GM12891 (cell line): ENCODE measurements at regions not wholly inside any gene's neighbourhood (a gene's known extent, or its start where the extent isn't known, plus 50 kb on each side); places are given as distances from the start of the nearest gene placed in this dataset.

Source experiments
- DNase-seq: peaks from one replicate; pipeline ENCODE4 v3.0.0; 2011; ENCODE audit warnings: low spot score; ENCODE audit not compliant: insufficient read length
- FAIRE-seq: peaks from 2 replicates; lab custom pipeline; 2011; peaks lifted over from hg19 to GRCh38; lab: Jason Lieb, UNC
- PAX5 ChIP-seq: IDR thresholded peaks from 2 replicates; pipeline ENCODE4 v1.6.1; 2011; ENCODE audit warnings: low read length, moderate library complexity, mild to moderate bottlenecking; ENCODE audit not compliant: insufficient read depth, severe bottlenecking
- POLR2A ChIP-seq: IDR thresholded peaks from 2 replicates; pipeline ENCODE4 v1.6.1; 2011; ENCODE audit warnings: low read depth, low read length, control low read depth
- POLR2AphosphoS5 ChIP-seq: IDR thresholded peaks from 2 replicates; pipeline ENCODE4 v1.6.1; 2011; ENCODE audit warnings: low read depth, low read length, control low read depth
- POU2F2 ChIP-seq: IDR thresholded peaks from 2 replicates; pipeline ENCODE4 v1.6.1; 2011; ENCODE audit warnings: low read depth, mild to moderate bottlenecking, control low read depth, low read length, moderate library complexity
- SPI1 ChIP-seq: IDR thresholded peaks from 2 replicates; pipeline ENCODE4 v1.6.1; 2011; ENCODE audit warnings: low read depth, low read length, control low read depth
- TAF1 ChIP-seq: IDR thresholded peaks from 2 replicates; pipeline ENCODE4 v1.6.1; 2011; ENCODE audit warnings: low read depth, low read length, control low read depth

GRCh38 chr18:14921547-14921946, 173.6 kb downstream of the ANKRD30B start:
- TF ChIP-seq TAF1 (no peak), SPI1 (no peak), POU2F2 (no peak), PAX5 (no peak), POLR2A (no peak)
- FAIRE-seq (no peak), DNase-seq (no peak)

- FAIRE-seq (no peak), DNase-seq (no peak)
- TF ChIP-seq POLR2AphosphoS5 (no peak), POU2F2 (no peak), POLR2A (no peak), SPI1 (no peak), PAX5 (no peak), TAF1 (no peak)
These were observed 174.1 kb downstream of the ANKRD30B start for GRCh38 chr18:14922031-14922430.

- DNase-seq (no peak), FAIRE-seq (no peak)
- TF ChIP-seq PAX5 (no peak), POU2F2 (no peak), POLR2A (no peak), TAF1 (no peak), POLR2AphosphoS5 (no peak), SPI1 (no peak)
These were observed 175.1 kb downstream of the ANKRD30B start for GRCh38 chr18:14922965-14923565.

GRCh38 chr18:14924226-14924625, 176.3 kb downstream of the ANKRD30B start:
- TF ChIP-seq POLR2A: no peak
- no peak for TF ChIP-seq PAX5
- TF ChIP-seq SPI1: no peak
- TF ChIP-seq POLR2AphosphoS5: no peak
- TF ChIP-seq POU2F2: no peak
- no peak for TF ChIP-seq TAF1
- no peak for DNase-seq
- no peak for FAIRE-seq

DNA sequence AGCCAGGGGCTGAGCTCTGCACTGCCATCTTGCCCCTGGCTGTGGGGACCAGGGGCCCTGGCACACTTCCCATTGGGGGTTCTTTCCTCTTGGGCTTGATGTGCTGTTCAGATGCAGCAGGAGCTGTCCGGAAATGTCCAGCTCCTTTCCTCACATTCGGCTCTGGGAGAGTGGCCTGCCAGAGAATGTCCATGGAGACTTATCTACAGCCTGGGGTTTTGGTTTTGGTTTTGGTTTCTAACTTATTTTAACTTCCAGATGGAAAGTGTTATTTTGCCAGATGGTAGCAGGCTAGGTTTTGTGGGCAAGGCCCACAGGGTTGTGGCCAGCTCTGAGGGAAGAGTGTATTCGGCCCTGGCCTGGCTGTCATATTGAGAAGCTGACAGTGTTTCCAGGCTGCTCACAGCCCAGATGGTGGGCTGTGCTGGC, 177.3 kb downstream of the ANKRD30B start:
- no peak for TF ChIP-seq POU2F2
- TF ChIP-seq PAX5: no peak
- no peak for DNase-seq
- FAIRE-seq: no peak

DNA sequence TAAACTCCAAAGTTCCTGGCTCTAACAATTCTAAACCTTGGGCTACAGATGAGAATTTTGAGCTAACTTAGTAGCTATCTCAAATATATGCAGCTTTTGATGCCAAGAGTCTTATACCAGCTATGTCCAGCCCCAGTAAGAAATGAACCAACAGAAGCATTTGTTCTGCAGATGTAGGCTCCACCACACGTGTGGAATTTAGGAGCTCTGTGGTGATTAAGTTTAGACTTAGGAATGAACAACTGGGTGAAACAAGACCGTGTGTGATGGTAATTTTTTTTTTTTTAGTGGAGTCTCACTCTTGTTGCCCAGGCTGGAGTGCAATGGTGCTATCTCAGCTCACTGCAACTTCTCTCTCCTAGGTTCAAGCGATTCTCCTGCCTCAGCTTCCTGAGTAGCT, 179.7 kb downstream of the ANKRD30B start:
- DNase-seq (no peak), FAIRE-seq (no peak)
- no peak for TF ChIP-seq POU2F2
- TF ChIP-seq PAX5: no peak

DNA sequence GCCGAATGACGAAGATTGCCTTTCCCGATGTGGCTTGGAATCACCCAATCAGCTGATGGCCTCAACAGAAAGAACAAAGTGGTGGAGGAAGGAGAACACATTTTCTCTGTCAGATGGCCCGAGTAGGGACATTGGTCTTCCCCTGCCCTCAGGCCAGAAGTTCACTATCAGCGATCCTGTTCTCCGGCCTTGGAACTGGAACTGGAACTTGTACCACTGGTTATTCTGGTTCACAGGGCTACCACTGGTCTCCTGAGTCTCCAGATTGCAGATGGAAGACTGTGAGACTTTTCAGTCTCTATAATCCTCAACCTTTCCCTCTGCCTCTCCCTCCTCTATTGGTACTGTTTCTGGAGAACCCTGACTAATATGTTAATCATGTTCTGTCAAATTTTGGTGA, 180.4 kb downstream of the ANKRD30B start:
- FAIRE-seq: no peak
- DNase-seq: no peak
- TF ChIP-seq TAF1 (no peak), POLR2AphosphoS5 (no peak), SPI1 (no peak), POU2F2 (no peak), POLR2A (no peak), PAX5 (no peak)

DNA sequence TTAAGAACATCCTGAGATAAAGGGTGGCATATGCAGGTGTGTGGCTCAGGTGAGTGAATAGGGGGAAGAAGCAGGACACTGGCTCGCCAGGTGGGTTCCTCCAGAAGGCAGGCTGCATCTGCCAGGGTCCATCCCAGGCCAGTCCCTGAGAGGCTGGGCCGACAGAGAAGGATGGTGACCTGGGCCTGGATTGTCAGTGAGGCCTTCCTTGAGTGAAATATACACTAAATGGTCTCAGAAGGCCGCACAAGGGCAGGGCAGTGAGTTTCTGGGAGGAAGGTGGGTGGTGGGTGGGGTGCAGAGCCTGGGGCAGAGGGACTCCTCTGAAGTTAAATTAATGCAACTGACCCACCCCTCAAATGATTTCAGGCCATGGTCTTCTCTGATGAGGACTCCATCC, 182.1 kb downstream of the ANKRD30B start:
- DNase-seq: no peak
- no peak for FAIRE-seq
- TF ChIP-seq TAF1 (no peak), POLR2A (no peak), POU2F2 (no peak), POLR2AphosphoS5 (no peak), PAX5 (no peak), SPI1 (no peak)

DNA sequence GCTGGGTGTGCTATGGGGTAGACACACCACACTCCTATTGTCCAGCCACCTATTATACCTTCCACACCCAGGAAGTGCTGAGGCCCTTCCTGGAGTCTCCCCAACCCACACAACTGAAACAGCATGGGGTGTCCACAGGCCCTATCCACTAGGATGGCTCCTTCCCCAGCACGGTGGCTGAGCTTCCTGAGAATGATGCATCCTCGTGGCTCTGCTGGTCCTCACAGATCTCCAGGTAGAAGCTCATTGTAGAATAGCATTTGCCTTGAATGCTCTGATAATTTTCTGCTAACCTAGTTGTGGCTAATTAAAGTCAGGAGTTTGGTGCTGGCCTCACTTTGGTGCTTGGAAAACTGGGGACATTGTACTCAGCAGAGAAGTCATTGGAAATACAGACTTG, 182.6 kb downstream of the ANKRD30B start:
- TF ChIP-seq POLR2AphosphoS5 (no peak), PAX5 (no peak), TAF1 (no peak), POU2F2 (no peak)
- FAIRE-seq (no peak), DNase-seq (no peak)

GRCh38 chr18:14933049-14933851, 185.3 kb downstream of the ANKRD30B start:
- FAIRE-seq (no peak), DNase-seq (no peak)
- TF ChIP-seq POU2F2: no peak
- TF ChIP-seq POLR2A: no peak
- no peak for TF ChIP-seq SPI1
- no peak for TF ChIP-seq PAX5
- no peak for TF ChIP-seq POLR2AphosphoS5
- TF ChIP-seq TAF1: no peak
